Heart left ventricle (tissue), 16 donors: ENCODE measurements at regions not wholly inside any gene's neighbourhood (a gene's known extent, or its start where the extent isn't known, plus 50 kb on each side); places are given as distances from the start of the nearest gene placed in this dataset.

Experiments
- ATAC-seq, 4 donors: fragments of 200-7000 bp; cut with Tn5 transposase; one replicate each; pipeline ENCODE4 v1.9.1; 2020 to 2022; ENCODE audit warnings: moderate library complexity in 4 of 4, mild to moderate bottlenecking in 3 of 4, moderate number of reproducible peaks in 1 of 4
- DNase-seq, 5 donors: peaks; one replicate each; pipeline ENCODE4 v3.0.0-alpha.2; 2020
- H3K27ac ChIP-seq, 12 donors: fragments of 200-600 bp; sonication (generic) in 4 of 12; one replicate each; pipeline versions ENCODE4 v1.5.0 to v1.8.0; 2016 to 2022; ENCODE audit warnings: mild to moderate bottlenecking in 2 of 12
- H3K27me3 ChIP-seq, 9 donors: fragments of 200-600 bp; sonication (generic) in 2 of 9; one replicate each; pipeline versions ENCODE4 v1.5.1 to v1.8.0; 2016 to 2022; ENCODE audit warnings: mild to moderate bottlenecking in 3 of 9
- H3K36me3 ChIP-seq, 9 donors: fragments of 200-600 bp; sonication (generic) in 2 of 9; one replicate each; pipeline versions ENCODE4 v1.5.0 to v1.8.0; 2018 to 2022; ENCODE audit warnings: mild to moderate bottlenecking in 2 of 9
- H3K4me1 ChIP-seq, 12 donors: fragments of 200-600 bp; sonication (generic) in 4 of 12; one replicate each; pipeline versions ENCODE4 v1.5.0 to v1.8.0; 2016 to 2022; ENCODE audit warnings: mild to moderate bottlenecking in 3 of 12
- H3K4me3 ChIP-seq, 12 donors: fragments of 200-600 bp; sonication (generic) in 4 of 12; one replicate each; pipeline versions ENCODE4 v1.5.0 to v1.8.0; 2017 to 2022; ENCODE audit warnings: mild to moderate bottlenecking in 9 of 12, moderate library complexity in 4 of 12
- H3K9me3 ChIP-seq, 12 donors: fragments of 200-600 bp; sonication (generic) in 4 of 12; one replicate each; pipeline versions ENCODE4 v1.5.0 to v1.8.0; 2016 to 2022; ENCODE audit warnings: mild to moderate bottlenecking in 1 of 12
- CTCF ChIP-seq, 12 donors: fragments of 200-600 bp; sonication (generic) in 4 of 12; IDR thresholded peaks; one replicate each; pipeline versions ENCODE4 v1.5.0 to v1.8.0; 2018 to 2022; ENCODE audit warnings: antibody characterized with exemption in 12 of 12, mild to moderate bottlenecking in 5 of 12
- POLR2A ChIP-seq, 2 donors: fragments of 450-650 bp; IDR thresholded peaks; one replicate each; pipeline ENCODE4 v1.6.1; 2017; ENCODE audit warnings: antibody characterized with exemption in 2 of 2, mild to moderate bottlenecking in 2 of 2, moderate library complexity in 2 of 2
- WGBS, 4 donors: extraction: QIAGEN DNeasy Blood & Tissue Kit in 2 of 4; methylation state at CpG; one replicate each; pipeline versions ENCODE4 v1.1.5 to v1.1.7; 2013 to 2018; 5-methylcytosine and 5-hydroxymethylcytosine counted together
- intact Hi-C, 10 donors: fragments of 100-400 bp; cut with DNase I; formaldehyde crosslinking; loops; one replicate each; pipeline versions ENCODE4 v1.11.1 to v1.14.2; 2022
- donor health status: ischemic (EF 13 %, LVEDD 7.1; RV severe dilation, severe dysfunction).
- donor health status: healthy with polysubstance abuse.
- donor health status: DM: no; HTN: yes; CAD: no.
- donor health status: DM: no; HTN: no; CAD: no.
- donor health status: ischemic (EF 25% LVEDD 6.9; RV normal size, moderate dysfunction).
- donor health status: ischemic (EF 25% LVEDD 5.7; RV mildly dilated, moderate dysfunction).
- donor health status: healthy.
- donor health status: DM: yes; HTN: yes; CAD: no.
- donor health status: ischemic (EF 35%, LVEDD 5.7; RV mildly dilated, moderate dysfunction).
- donor health status: nonischemic (EF 11% LVEDD 7.7; RV severe dilation, severe dysfunction).
- donor health status: DM: yes; HTN: yes; CAD: no.
- donor health status: PGD.
- donor health status: ischemic (EF 29% LVEDD 5.4; RV normal size, mild dysfunction).
- donor health status: nonischemic (EF 23%, LVEDD 6.1; RV moderate dilation, normal function).

GRCh38 chr5:175775416-175775815 is 96.0 kb upstream of the CPLX2 start:
- H3K4me1 ChIP-seq, result peaks cover 0 to 11% (median 0%) of the 10 kb centered on the region in 12 donors
- no peaks in the 10 kb centered on the region for H3K36me3 ChIP-seq
- no peak overlapping the region for H3K27ac ChIP-seq
- no peaks in the 10 kb centered on the region for H3K9me3 ChIP-seq
- intact Hi-C loops, result no loop called here
- H3K27me3 ChIP-seq, result peaks cover 11 to 48% (median 27%) of the 10 kb centered on the region in 9 donors
- no peak for DNase-seq
- ATAC-seq, result no peak
- TF ChIP-seq CTCF (IDR thresholded peaks at IDR 0.05) (no peak), POLR2A (IDR thresholded peaks at IDR 0.05) (no peak)
- WGBS, 4 donors, result 78 to 89% (median 86%) methylated on average over 7 of the region's 7 CpGs
- H3K4me3 ChIP-seq, result no peak overlapping the region

- Histone ChIP-seq H3K27ac (no peak overlapping the region), H3K9me3 (no peaks in the 10 kb centered on the region), H3K27me3 (peaks cover 0 to 12% (median 5%) of the 10 kb centered on the region in 9 donors), H3K4me3 (no peak overlapping the region), H3K36me3 (no peaks in the 10 kb centered on the region), H3K4me1 (no peaks in the 10 kb centered on the region)
- ATAC-seq (peak in 3 of 4 donors; percentile 29 to 64 (median 56)), DNase-seq (peak in 3 of 5 donors; percentile 29 to 60 (median 60))
- WGBS, 4 donors, result 49 to 53% (median 51%) methylated on average over 7 of the region's 7 CpGs
- TF ChIP-seq POLR2A (IDR thresholded peaks at IDR 0.05) (no peak), CTCF (IDR thresholded peaks at IDR 0.05) (no peak)
- intact Hi-C loops, result no loop called here
These were observed 92.4 kb upstream of the CPLX2 start for GRCh38 chr5:175778951-175779503.

GRCh38 chr5:175783739-175784138 is 87.6 kb upstream of the CPLX2 start:
- Histone ChIP-seq H3K27ac (no peak overlapping the region), H3K9me3 (no peaks in the 10 kb centered on the region), H3K4me3 (no peak overlapping the region), H3K27me3 (peaks cover 0 to 24% (median 0%) of the 10 kb centered on the region in 9 donors), H3K4me1 (no peaks in the 10 kb centered on the region), H3K36me3 (no peaks in the 10 kb centered on the region)
- no peak for TF ChIP-seq CTCF (IDR thresholded peaks at IDR 0.05)
- TF ChIP-seq POLR2A (IDR thresholded peaks at IDR 0.05), result no peak
- ATAC-seq, result no peak
- no peak for DNase-seq
- intact Hi-C loops, result no loop called here

GRCh38 chr5:175784230-175784629 is 87.1 kb upstream of the CPLX2 start:
- Histone ChIP-seq H3K36me3 (no peaks in the 10 kb centered on the region), H3K27me3 (peaks cover 0 to 24% (median 0%) of the 10 kb centered on the region in 9 donors), H3K4me3 (no peak overlapping the region), H3K4me1 (no peaks in the 10 kb centered on the region), H3K27ac (no peak overlapping the region), H3K9me3 (no peaks in the 10 kb centered on the region)
- ATAC-seq, result no peak
- 76 to 82% (median 79%) methylated on average over 1 of the region's 1 CpG for WGBS, 4 donors
- no peak for TF ChIP-seq POLR2A (IDR thresholded peaks at IDR 0.05)
- no peak for TF ChIP-seq CTCF (IDR thresholded peaks at IDR 0.05)
- DNase-seq, result no peak
- intact Hi-C loops, result no loop called here
